Upper lobe of right lung (tissue), 1 donor: ENCODE measurements at regions not wholly inside any gene's neighbourhood (a gene's known extent, or its start where the extent isn't known, plus 50 kb on each side); places are given as distances from the start of the nearest gene placed in this dataset.

Experiments used
- ATAC-seq: fragments of 200-7000 bp; cut with Tn5 transposase; one replicate; pipeline ENCODE4 v1.9.1; 2020; ENCODE audit warnings: mild to moderate bottlenecking, moderate library complexity
- DNase-seq: peaks from one replicate; pipeline ENCODE4 v3.0.0-alpha.2; 2020
- H3K27ac ChIP-seq: fragments of 200-600 bp; one replicate; pipeline ENCODE4 v1.8.0; 2022
- H3K27me3 ChIP-seq: fragments of 200-600 bp; one replicate; pipeline ENCODE4 v1.8.0; 2022; ENCODE audit warnings: mild to moderate bottlenecking
- H3K36me3 ChIP-seq: fragments of 200-600 bp; one replicate; pipeline ENCODE4 v1.8.0; 2022
- H3K4me1 ChIP-seq: fragments of 200-600 bp; one replicate; pipeline ENCODE4 v1.8.0; 2022
- H3K4me3 ChIP-seq: fragments of 200-600 bp; one replicate; pipeline ENCODE4 v1.8.0; 2022; ENCODE audit warnings: mild to moderate bottlenecking
- H3K9me3 ChIP-seq: fragments of 200-600 bp; one replicate; pipeline ENCODE4 v1.8.0; 2022
- CTCF ChIP-seq: fragments of 200-600 bp; IDR thresholded peaks from one replicate; pipeline ENCODE4 v1.8.0; 2022; ENCODE audit warnings: antibody characterized with exemption
- intact Hi-C: fragments of 100-400 bp; cut with DNase I; formaldehyde crosslinking; loops from one replicate; pipeline ENCODE4 v1.11.0; 2022
- donor health status: DM: no; HTN: yes; CAD: no; lungs with severe emphysema.

GRCh38 chr17:77585142-77585860, 373.2 kb upstream of the TNRC6C start:
- Histone ChIP-seq H3K27me3 (no peaks in the 10 kb centered on the region), H3K4me1 (no peaks in the 10 kb centered on the region), H3K27ac (no peak overlapping the region), H3K9me3 (no peaks in the 10 kb centered on the region), H3K4me3 (no peak overlapping the region), H3K36me3 (no peaks in the 10 kb centered on the region)
- TF ChIP-seq CTCF = no peak
- intact Hi-C loops = no loop called here
- no peak for DNase-seq
- no peak for ATAC-seq

DNA sequence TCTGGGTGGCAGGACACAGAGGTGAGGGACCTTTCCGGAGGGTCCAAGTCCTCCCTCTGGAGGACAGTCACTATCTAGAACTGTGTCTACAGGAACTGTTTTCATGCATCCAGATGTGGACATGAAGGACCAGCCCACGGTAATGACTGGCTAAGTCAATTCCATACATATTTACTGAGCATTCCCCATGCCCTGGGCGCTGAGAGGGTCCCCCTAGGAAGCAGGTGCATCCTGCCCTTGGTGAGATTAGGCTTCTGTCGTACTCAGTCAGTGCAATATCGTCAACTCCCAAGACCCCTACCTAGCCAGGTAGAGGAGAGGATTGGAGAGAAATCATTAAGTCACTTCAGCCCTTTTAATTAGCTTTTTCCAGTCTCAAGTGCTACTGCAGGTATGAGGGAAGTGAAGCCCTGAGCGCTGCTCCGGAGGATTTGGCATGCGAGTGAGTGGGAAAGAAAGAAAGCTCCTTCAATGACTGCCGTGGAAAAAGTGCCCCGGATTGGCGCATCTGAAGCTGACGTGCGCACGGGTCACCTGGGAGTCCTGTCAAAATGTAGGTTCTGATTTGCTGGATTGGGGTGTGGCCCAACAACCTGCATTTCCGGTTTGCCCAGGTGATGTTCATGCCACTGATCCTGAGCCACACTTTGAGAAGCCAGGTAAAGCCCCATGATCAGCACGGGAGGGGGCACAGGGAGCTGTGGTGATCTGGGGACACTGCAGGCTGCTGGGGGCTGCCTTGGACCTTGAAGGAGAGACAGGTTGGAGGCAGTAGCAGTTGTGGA, 367.4 kb upstream of the TNRC6C start:
- DNase-seq = peak; percentile 61
- intact Hi-C loops = no loop called here
- Histone ChIP-seq H3K4me3 (no peak overlapping the region), H3K9me3 (no peaks in the 10 kb centered on the region), H3K36me3 (no peaks in the 10 kb centered on the region), H3K4me1 (no peaks in the 10 kb centered on the region), H3K27ac (no peak overlapping the region), H3K27me3 (no peaks in the 10 kb centered on the region)
- no peak for ATAC-seq
- TF ChIP-seq CTCF = no peak

DNA sequence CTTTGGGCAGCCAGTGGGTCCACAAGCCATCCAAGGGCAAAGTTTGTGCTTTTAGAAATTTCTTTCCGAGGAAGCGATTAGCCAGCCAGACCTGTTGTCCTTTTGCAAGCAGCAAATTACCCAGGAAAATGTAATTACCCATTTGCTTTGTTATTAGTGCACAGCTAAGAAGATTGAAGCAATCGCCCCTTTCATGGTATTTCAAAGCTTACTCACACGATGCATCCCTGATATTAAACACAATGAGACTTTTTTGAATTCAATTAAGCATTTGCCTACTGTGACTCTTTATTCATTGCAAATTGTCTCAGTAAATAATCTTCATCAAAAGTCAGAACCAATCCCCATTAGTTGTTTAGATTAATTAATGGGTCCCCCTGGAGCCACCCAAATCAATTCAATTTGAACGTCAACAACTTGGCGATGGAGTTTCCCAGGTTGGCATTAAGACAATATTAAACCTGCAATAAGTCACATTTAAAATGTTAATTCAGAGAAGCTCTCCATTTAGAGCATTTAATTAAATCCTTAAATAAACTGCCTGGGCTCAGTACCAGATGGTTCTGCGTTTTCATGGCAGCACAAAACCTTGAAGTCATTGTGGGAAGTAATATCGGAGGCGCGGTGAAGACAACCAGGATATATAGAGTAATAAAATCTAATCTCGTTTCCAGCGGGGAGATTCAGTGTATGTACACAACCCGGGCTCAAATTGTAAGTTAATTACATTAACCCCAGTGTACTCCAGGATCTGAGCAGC, 366.2 kb upstream of the TNRC6C start:
- intact Hi-C loops = no loop called here
- H3K36me3 ChIP-seq = no peaks in the 10 kb centered on the region

GRCh38 chr17:77593081-77593480, 365.4 kb upstream of the TNRC6C start:
- peak; percentile 25 for DNase-seq
- Histone ChIP-seq H3K27ac (no peak overlapping the region), H3K4me1 (no peaks in the 10 kb centered on the region), H3K36me3 (no peaks in the 10 kb centered on the region), H3K4me3 (no peak overlapping the region), H3K27me3 (no peaks in the 10 kb centered on the region), H3K9me3 (no peaks in the 10 kb centered on the region)
- TF ChIP-seq CTCF = no peak
- ATAC-seq = no peak
- intact Hi-C loops = no loop called here

More for the DNA sequence above, 366.2 kb upstream of the TNRC6C start:
- Histone ChIP-seq H3K27me3 (no peaks in the 10 kb centered on the region), H3K9me3 (no peaks in the 10 kb centered on the region), H3K4me1 (no peaks in the 10 kb centered on the region), H3K4me3 (no peak overlapping the region), H3K27ac (no peak overlapping the region)
- DNase-seq = no peak
- TF ChIP-seq CTCF = no peak
- no peak for ATAC-seq

DNA sequence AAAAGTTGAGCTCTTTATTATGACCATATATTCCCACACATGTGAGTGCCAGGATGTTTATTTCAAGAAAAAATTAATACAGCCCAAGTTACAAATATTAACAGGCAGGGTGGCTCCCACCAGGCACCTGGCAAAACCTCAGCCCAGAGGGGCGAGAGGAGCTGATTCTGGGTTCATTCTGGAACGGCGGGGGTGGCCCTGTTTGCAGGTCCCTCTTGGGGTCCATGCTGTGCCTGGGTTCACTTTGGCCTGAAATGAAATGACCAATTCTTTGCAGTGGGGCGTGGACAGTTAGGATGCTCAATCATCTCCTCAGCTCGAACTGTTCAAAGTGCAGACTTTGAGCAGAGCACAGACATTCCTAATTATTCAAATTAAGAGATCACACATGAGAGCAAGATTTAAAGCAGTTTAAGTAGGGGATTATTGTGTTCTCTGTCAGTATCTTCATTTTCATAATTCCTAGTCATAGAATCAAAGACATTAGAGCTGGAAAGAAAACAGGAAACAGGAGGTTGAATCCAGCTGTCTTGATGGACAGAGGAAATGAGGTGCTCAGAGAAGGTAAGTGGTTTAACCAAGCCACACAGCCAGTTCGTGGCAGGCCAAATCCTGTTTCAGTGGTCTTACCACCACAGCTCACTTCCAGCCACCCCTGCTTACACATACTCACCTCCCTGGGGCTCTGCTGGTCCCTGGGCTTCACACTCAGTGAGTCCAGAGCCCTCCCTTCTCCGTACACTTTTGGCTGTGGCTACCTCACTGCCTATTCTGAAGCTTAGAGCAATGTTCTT, 363.9 kb upstream of the TNRC6C start:
- no peak for TF ChIP-seq CTCF
- ATAC-seq (no peak), DNase-seq (peak; percentile 26)
- H3K27ac ChIP-seq = no peak overlapping the region
- H3K27me3 ChIP-seq = no peaks in the 10 kb centered on the region
- H3K4me3 ChIP-seq = no peak overlapping the region
- no peaks in the 10 kb centered on the region for H3K9me3 ChIP-seq
- H3K4me1 ChIP-seq = no peaks in the 10 kb centered on the region
- intact Hi-C loops = no loop called here
- no peaks in the 10 kb centered on the region for H3K36me3 ChIP-seq
